SK-N-SH treated with all-trans-retinoic acid at 6 μM for 48 hours (cell line): ENCODE measurements at regions not wholly inside any gene's neighbourhood (a gene's known extent, or its start where the extent isn't known, plus 50 kb on each side); places are given as distances from the start of the nearest gene placed in this dataset.
A peak's percentile ranks its signal among the peaks of the same experiment; 100 is the strongest.

Source experiments
- ATAC-seq: fragments of 200-7000 bp; cut with Tn5 transposase; 3 replicates; pipeline ENCODE4 v1.9.1; 2020; ENCODE audit warnings: mild to moderate bottlenecking, moderate library complexity
- ARNTL ChIP-seq: fragments of 450-650 bp; formaldehyde crosslinking; IDR thresholded peaks from 2 replicates; pipeline ENCODE4 v1.5.0; 2020; ENCODE audit warnings: low read depth, mild to moderate bottlenecking, moderate library complexity, borderline replicate concordance
- BACH2 ChIP-seq: fragments of 250-450 bp; sonication (Bioruptor Pico); IDR thresholded peaks from 2 replicates; pipeline ENCODE4 v1.9.0; 2021; ENCODE audit warnings: mild to moderate bottlenecking, borderline replicate concordance
- CSDC2 ChIP-seq: fragments of 250-450 bp; sonication (Bioruptor Pico); IDR thresholded peaks from 2 replicates; pipeline ENCODE4 v1.5.0; 2020; ENCODE audit warnings: mild to moderate bottlenecking, moderate library complexity
- ESRRG ChIP-seq: fragments of 250-450 bp; sonication (Bioruptor Pico); IDR thresholded peaks from 2 replicates; pipeline ENCODE4 v1.6.1; 2021; ENCODE audit warnings: mild to moderate bottlenecking
- GLIS3 ChIP-seq: fragments of 250-450 bp; sonication (Bioruptor Pico); IDR thresholded peaks from 2 replicates; pipeline ENCODE4 v1.5.0; 2020; ENCODE audit warnings: mild to moderate bottlenecking, moderate library complexity
- ISL1 ChIP-seq: fragments of 250-450 bp; sonication (Bioruptor Pico); IDR thresholded peaks from 2 replicates; pipeline ENCODE4 v2.1.2; 2022; ENCODE audit warnings: mild to moderate bottlenecking, moderate library complexity
- OSR1 ChIP-seq: fragments of 250-450 bp; sonication (Bioruptor Pico); IDR thresholded peaks from 2 replicates; pipeline ENCODE4 v1.8.0; 2022; ENCODE audit warnings: moderate library complexity, mild to moderate bottlenecking, inconsistent platforms
- PPARA ChIP-seq: fragments of 250-450 bp; sonication (Bioruptor Pico); IDR thresholded peaks from 2 replicates; pipeline ENCODE4 v1.5.0; 2020; ENCODE audit warnings: mild to moderate bottlenecking, borderline replicate concordance
- TCF4 ChIP-seq: fragments of 250-450 bp; sonication (Bioruptor Pico); IDR thresholded peaks from 2 replicates; pipeline ENCODE4 v1.8.0; 2021; ENCODE audit warnings: mild to moderate bottlenecking, moderate library complexity, borderline replicate concordance
- TOX ChIP-seq: fragments of 250-450 bp; sonication (Bioruptor Pico); IDR thresholded peaks from 2 replicates; pipeline ENCODE4 v1.8.0; 2021; ENCODE audit warnings: mild to moderate bottlenecking, moderate library complexity, borderline replicate concordance
- ZC3H10 ChIP-seq: fragments of 250-450 bp; sonication (Bioruptor Pico); IDR thresholded peaks from 2 replicates; pipeline ENCODE4 v1.5.1; 2021; ENCODE audit warnings: mild to moderate bottlenecking, moderate library complexity
- ZFP3 ChIP-seq: fragments of 250-450 bp; sonication (Bioruptor Pico); IDR thresholded peaks from 2 replicates; pipeline ENCODE4 v1.5.0; 2020; ENCODE audit warnings: mild to moderate bottlenecking, moderate library complexity
- ZFP30 ChIP-seq: fragments of 450-650 bp; formaldehyde crosslinking; IDR thresholded peaks from 2 replicates; pipeline ENCODE4 v1.5.0; 2022; ENCODE audit warnings: mild to moderate bottlenecking, moderate library complexity
- ZNF565 ChIP-seq: fragments of 450-650 bp; formaldehyde crosslinking; conservative IDR thresholded peaks from 2 replicates; pipeline ENCODE4 v1.5.0; 2020; ENCODE audit warnings: low read depth, mild to moderate bottlenecking, moderate library complexity
- ZNF70 ChIP-seq: fragments of 450-650 bp; formaldehyde crosslinking; IDR thresholded peaks from 2 replicates; pipeline ENCODE4 v1.5.0; 2020; ENCODE audit warnings: mild to moderate bottlenecking, moderate library complexity
- ZNF8 ChIP-seq: fragments of 450-650 bp; formaldehyde crosslinking; IDR thresholded peaks from 2 replicates; pipeline ENCODE4 v1.5.0; 2020; ENCODE audit warnings: mild to moderate bottlenecking, moderate library complexity
- TF ChIP-seq, protein P1 (sequence below): fragments of 250-450 bp; sonication (Bioruptor Pico); IDR thresholded peaks from 2 replicates; pipeline ENCODE4 v1.5.1; 2020; ENCODE audit warnings: low read depth, mild to moderate bottlenecking, moderate library complexity
- TF ChIP-seq, protein P2 (sequence below): fragments of 250-450 bp; sonication (Bioruptor Pico); IDR thresholded peaks from 2 replicates; pipeline ENCODE4 v1.8.0; 2021; ENCODE audit warnings: low read depth, mild to moderate bottlenecking, moderate library complexity, borderline replicate concordance
- TF ChIP-seq, protein P3 (sequence below): fragments of 250-450 bp; sonication (Bioruptor Pico); IDR thresholded peaks from 2 replicates; pipeline ENCODE4 v1.8.0; 2020; ENCODE audit warnings: mild to moderate bottlenecking, moderate library complexity, borderline replicate concordance
- TF ChIP-seq, protein P4 (sequence below): fragments of 250-450 bp; sonication (Bioruptor Pico); IDR thresholded peaks from 2 replicates; pipeline ENCODE4 v1.5.1; 2021; ENCODE audit warnings: mild to moderate bottlenecking, moderate library complexity
- TF ChIP-seq, protein P5 (sequence below): fragments of 250-450 bp; sonication (Bioruptor Pico); IDR thresholded peaks from 2 replicates; pipeline ENCODE4 v1.5.0; 2020; ENCODE audit warnings: mild to moderate bottlenecking, moderate library complexity

DNA sequence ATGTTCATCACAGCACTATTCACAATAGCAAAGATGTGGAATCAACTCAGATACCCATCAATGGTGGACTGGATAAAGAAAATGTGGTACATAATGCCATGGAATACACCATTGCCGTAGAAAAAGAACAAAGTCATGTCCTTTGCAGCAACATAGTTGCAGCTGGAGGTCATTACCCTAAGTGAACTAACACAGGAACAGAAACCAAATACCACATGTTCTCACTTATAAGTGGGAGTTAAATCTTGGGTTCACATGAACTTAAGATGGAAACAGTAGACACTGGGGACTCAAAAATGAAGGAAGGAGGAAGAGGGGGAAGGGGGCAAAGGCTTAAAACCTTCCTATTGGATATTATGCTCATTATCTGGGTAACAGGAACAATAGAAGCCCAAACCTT is 228.1 kb upstream of the RAB6C start:
- TF ChIP-seq TCF4 (no peak), GLIS3 (CRISPR knock-in tag) (no peak), ZNF8 (CRISPR knock-in tag) (no peak), CSDC2 (CRISPR knock-in tag) (no peak), ISL1 (CRISPR knock-in tag) (no peak), ARNTL (CRISPR knock-in tag) (no peak)
- TF ChIP-seq, protein P1, sequence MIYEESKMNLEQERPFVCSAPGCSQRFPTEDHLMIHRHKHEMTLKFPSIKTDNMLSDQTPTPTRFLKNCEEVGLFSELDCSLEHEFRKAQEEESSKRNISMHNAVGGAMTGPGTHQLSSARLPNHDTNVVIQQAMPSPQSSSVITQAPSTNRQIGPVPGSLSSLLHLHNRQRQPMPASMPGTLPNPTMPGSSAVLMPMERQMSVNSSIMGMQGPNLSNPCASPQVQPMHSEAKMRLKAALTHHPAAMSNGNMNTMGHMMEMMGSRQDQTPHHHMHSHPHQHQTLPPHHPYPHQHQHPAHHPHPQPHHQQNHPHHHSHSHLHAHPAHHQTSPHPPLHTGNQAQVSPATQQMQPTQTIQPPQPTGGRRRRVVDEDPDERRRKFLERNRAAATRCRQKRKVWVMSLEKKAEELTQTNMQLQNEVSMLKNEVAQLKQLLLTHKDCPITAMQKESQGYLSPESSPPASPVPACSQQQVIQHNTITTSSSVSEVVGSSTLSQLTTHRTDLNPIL (CRISPR knock-in tag) = no peak
- TF ChIP-seq, protein P2, sequence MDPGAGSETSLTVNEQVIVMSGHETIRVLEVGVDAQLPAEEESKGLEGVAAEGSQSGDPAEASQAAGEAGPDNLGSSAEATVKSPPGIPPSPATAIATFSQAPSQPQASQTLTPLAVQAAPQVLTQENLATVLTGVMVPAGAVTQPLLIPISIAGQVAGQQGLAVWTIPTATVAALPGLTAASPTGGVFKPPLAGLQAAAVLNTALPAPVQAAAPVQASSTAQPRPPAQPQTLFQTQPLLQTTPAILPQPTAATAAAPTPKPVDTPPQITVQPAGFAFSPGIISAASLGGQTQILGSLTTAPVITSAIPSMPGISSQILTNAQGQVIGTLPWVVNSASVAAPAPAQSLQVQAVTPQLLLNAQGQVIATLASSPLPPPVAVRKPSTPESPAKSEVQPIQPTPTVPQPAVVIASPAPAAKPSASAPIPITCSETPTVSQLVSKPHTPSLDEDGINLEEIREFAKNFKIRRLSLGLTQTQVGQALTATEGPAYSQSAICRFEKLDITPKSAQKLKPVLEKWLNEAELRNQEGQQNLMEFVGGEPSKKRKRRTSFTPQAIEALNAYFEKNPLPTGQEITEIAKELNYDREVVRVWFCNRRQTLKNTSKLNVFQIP (CRISPR knock-in tag) = no peak
- ATAC-seq = no peak

DNA sequence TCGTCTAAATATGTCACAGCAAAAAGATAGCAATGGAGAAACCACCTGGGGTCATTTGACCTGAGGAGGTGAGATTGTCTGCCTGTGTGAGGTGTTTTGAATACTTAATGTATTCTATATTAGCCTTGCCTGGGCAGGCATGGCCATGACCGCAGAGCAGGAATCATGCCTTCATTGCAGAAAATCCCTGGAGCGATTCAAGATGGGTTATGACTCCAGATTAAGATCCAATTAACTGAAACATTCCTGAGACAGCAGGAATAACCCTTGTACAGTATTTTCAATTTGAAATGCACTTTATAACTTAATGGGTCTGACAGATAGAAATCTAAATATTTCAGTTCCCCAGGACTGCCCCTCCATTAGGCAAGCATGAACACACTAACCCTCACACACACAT is 227.3 kb upstream of the RAB6C start:
- no peak for ATAC-seq
- TF ChIP-seq ZNF8 (CRISPR knock-in tag) (no peak), ISL1 (CRISPR knock-in tag) (0 out of 2 replicates have a peak, but pooled peaks have one; percentile 18), ZNF70 (no peak)

DNA sequence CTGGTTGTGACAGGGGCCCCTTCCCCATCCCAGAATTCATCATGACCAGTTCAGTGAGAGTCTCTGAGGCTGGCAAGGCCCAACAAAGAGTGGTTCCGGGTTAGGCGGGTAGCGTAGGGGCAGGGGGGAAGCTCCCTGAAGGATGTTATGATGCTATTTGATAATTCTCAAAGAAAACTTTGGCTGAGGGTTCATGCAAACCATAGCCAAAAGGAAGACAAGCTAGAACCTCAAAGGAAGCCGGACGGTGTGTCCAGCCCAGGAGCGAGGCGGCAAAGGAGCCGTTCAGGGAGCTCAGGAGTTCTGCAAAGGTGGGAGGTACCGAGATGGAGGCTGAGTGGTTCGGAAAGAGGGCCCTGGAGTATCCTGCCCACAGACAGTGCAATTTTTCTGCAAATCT is 226.8 kb upstream of the RAB6C start:
- TF ChIP-seq, protein P1 (CRISPR knock-in tag) = no peak
- TF ChIP-seq CSDC2 (CRISPR knock-in tag) = no peak
- no peak for TF ChIP-seq ZC3H10 (CRISPR knock-in tag)
- TF ChIP-seq ISL1 (CRISPR knock-in tag) = no peak
- no peak for TF ChIP-seq ZFP3 (CRISPR knock-in tag)
- TF ChIP-seq TOX (CRISPR knock-in tag) = no peak
- no peak for TF ChIP-seq PPARA (CRISPR knock-in tag)
- TF ChIP-seq, protein P3, sequence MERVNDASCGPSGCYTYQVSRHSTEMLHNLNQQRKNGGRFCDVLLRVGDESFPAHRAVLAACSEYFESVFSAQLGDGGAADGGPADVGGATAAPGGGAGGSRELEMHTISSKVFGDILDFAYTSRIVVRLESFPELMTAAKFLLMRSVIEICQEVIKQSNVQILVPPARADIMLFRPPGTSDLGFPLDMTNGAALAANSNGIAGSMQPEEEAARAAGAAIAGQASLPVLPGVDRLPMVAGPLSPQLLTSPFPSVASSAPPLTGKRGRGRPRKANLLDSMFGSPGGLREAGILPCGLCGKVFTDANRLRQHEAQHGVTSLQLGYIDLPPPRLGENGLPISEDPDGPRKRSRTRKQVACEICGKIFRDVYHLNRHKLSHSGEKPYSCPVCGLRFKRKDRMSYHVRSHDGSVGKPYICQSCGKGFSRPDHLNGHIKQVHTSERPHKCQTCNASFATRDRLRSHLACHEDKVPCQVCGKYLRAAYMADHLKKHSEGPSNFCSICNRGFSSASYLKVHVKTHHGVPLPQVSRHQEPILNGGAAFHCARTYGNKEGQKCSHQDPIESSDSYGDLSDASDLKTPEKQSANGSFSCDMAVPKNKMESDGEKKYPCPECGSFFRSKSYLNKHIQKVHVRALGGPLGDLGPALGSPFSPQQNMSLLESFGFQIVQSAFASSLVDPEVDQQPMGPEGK (CRISPR knock-in tag) = no peak
- TF ChIP-seq ZNF565 = no peak
- ATAC-seq = no peak

DNA sequence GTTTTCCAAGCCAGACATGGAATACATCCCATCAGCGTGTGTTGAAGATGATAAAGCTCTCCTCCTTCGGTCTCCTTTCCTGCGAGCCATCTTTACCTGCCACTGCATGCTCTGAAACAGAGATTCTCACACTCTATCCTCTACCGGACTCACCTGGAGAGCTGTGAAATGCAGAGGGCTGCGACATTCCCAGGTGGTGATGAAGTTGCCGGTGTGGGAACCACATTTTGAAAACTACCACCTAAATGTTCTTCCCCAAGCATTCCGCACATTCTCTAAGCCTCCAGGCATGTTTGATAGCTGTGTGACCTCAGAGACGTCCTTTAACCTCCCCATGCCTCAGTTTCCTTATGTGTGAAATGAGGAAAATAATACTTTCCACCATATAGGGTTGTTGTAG is 226.2 kb upstream of the RAB6C start:
- no peak for ATAC-seq
- TF ChIP-seq PPARA (CRISPR knock-in tag) = no peak
- TF ChIP-seq ESRRG (CRISPR knock-in tag) = no peak
- no peak for TF ChIP-seq TOX (CRISPR knock-in tag)
- TF ChIP-seq, protein P3 (CRISPR knock-in tag) = no peak
- no peak for TF ChIP-seq GLIS3 (CRISPR knock-in tag)
- TF ChIP-seq OSR1 = no peak
- TF ChIP-seq ZFP3 (CRISPR knock-in tag) = no peak
- TF ChIP-seq, protein P4, sequence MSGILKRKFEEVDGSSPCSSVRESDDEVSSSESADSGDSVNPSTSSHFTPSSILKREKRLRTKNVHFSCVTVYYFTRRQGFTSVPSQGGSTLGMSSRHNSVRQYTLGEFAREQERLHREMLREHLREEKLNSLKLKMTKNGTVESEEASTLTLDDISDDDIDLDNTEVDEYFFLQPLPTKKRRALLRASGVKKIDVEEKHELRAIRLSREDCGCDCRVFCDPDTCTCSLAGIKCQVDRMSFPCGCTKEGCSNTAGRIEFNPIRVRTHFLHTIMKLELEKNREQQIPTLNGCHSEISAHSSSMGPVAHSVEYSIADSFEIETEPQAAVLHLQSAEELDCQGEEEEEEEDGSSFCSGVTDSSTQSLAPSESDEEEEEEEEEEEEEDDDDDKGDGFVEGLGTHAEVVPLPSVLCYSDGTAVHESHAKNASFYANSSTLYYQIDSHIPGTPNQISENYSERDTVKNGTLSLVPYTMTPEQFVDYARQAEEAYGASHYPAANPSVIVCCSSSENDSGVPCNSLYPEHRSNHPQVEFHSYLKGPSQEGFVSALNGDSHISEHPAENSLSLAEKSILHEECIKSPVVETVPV (CRISPR knock-in tag) = no peak
- no peak for TF ChIP-seq ZNF70
- TF ChIP-seq ZC3H10 (CRISPR knock-in tag) = no peak
- TF ChIP-seq CSDC2 (CRISPR knock-in tag) = no peak
- TF ChIP-seq BACH2 (CRISPR knock-in tag) = no peak
- TF ChIP-seq, protein P2 (CRISPR knock-in tag) = no peak
- TF ChIP-seq ISL1 (CRISPR knock-in tag) = no peak
- no peak for TF ChIP-seq ZNF565
- TF ChIP-seq TCF4 = no peak
- TF ChIP-seq, protein P5, sequence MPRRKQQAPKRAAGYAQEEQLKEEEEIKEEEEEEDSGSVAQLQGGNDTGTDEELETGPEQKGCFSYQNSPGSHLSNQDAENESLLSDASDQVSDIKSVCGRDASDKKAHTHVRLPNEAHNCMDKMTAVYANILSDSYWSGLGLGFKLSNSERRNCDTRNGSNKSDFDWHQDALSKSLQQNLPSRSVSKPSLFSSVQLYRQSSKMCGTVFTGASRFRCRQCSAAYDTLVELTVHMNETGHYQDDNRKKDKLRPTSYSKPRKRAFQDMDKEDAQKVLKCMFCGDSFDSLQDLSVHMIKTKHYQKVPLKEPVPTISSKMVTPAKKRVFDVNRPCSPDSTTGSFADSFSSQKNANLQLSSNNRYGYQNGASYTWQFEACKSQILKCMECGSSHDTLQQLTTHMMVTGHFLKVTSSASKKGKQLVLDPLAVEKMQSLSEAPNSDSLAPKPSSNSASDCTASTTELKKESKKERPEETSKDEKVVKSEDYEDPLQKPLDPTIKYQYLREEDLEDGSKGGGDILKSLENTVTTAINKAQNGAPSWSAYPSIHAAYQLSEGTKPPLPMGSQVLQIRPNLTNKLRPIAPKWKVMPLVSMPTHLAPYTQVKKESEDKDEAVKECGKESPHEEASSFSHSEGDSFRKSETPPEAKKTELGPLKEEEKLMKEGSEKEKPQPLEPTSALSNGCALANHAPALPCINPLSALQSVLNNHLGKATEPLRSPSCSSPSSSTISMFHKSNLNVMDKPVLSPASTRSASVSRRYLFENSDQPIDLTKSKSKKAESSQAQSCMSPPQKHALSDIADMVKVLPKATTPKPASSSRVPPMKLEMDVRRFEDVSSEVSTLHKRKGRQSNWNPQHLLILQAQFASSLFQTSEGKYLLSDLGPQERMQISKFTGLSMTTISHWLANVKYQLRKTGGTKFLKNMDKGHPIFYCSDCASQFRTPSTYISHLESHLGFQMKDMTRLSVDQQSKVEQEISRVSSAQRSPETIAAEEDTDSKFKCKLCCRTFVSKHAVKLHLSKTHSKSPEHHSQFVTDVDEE (CRISPR knock-in tag) = no peak
- no peak for TF ChIP-seq ZFP30 (CRISPR knock-in tag)
